ENCODE measurements at regions not wholly inside any gene's neighbourhood (a gene's known extent, or its start where the extent isn't known, plus 50 kb on each side); places are given as distances from the start of the nearest gene placed in this dataset.

GRCh38 chr11:134639586-134640330, 227.7 kb upstream of the B3GAT1 start:
- no peaks in the 10 kb centered on the region for H3K36me3 ChIP-seq
- WGBS, 2 donors (ENCODE audit: low coverage in 1 of 2) = 70 to 83% methylated on average over 1 to 2 of the region's 15 CpGs
- no peak overlapping the region for H3K4me3 ChIP-seq
- no peak overlapping the region for H3K27ac ChIP-seq
- H3K4me1 ChIP-seq = peaks cover 0 to 7% (median 0%) of the 10 kb centered on the region in 3 donors
- H3K9me3 ChIP-seq = no peaks in the 10 kb centered on the region
- ATAC-seq = no peak
- no peak for TF ChIP-seq CTCF (IDR thresholded peaks at IDR 0.05)
- peaks cover 40% of the 10 kb centered on the region for H3K27me3 ChIP-seq

GRCh38 chr11:134638796-134639430, 226.9 kb upstream of the B3GAT1 start:
- Histone ChIP-seq H3K27ac (no peak overlapping the region), H3K4me1 (peaks cover 0 to 7% (median 0%) of the 10 kb centered on the region in 3 donors), H3K9me3 (no peaks in the 10 kb centered on the region), H3K27me3 (peaks cover 40% of the 10 kb centered on the region), H3K36me3 (no peaks in the 10 kb centered on the region), H3K4me3 (no peak overlapping the region)
- TF ChIP-seq POLR2A (IDR thresholded peaks at IDR 0.05) = no peak
- TF ChIP-seq EP300 (IDR thresholded peaks at IDR 0.05) = no peak
- TF ChIP-seq POLR2AphosphoS5 (IDR thresholded peaks at IDR 0.05) = no peak
- TF ChIP-seq CTCF (IDR thresholded peaks at IDR 0.05) = no peak
- 71 to 78% methylated on average over 2 to 6 of the region's 10 CpGs for WGBS, 2 donors (ENCODE audit: low coverage in 1 of 2)
- ATAC-seq = no peak

- H3K9me3 ChIP-seq = no peaks in the 10 kb centered on the region
- no peak overlapping the region for H3K4me3 ChIP-seq
- no peak for TF ChIP-seq EP300 (IDR thresholded peaks at IDR 0.05)
- H3K27ac ChIP-seq = no peak overlapping the region
- H3K36me3 ChIP-seq = no peaks in the 10 kb centered on the region
- no peak for ATAC-seq
- 76 to 78% methylated on average over 3 to 7 of the region's 11 CpGs for WGBS, 2 donors (ENCODE audit: low coverage in 1 of 2)
- H3K4me1 ChIP-seq = no peaks in the 10 kb centered on the region
- H3K27me3 ChIP-seq = peaks cover 31% of the 10 kb centered on the region
Measured at GRCh38 chr11:134637091-134638015, 225.3 kb upstream of the B3GAT1 start.

GRCh38 chr11:134636071-134636470, 224.0 kb upstream of the B3GAT1 start:
- peaks cover 19% of the 10 kb centered on the region for H3K27me3 ChIP-seq
- 80 to 82% methylated on average over 2 to 4 of the region's 12 CpGs for WGBS, 2 donors (ENCODE audit: low coverage in 1 of 2)
- H3K36me3 ChIP-seq = no peaks in the 10 kb centered on the region
- ATAC-seq = no peak
- no peaks in the 10 kb centered on the region for H3K9me3 ChIP-seq
- H3K4me1 ChIP-seq = no peaks in the 10 kb centered on the region
- TF ChIP-seq CTCF (IDR thresholded peaks at IDR 0.05) = no peak
- no peak for TF ChIP-seq EP300 (IDR thresholded peaks at IDR 0.05)
- TF ChIP-seq POLR2A (IDR thresholded peaks at IDR 0.05) = no peak
- TF ChIP-seq POLR2AphosphoS5 (IDR thresholded peaks at IDR 0.05) = no peak
- no peak overlapping the region for H3K27ac ChIP-seq
- no peak overlapping the region for H3K4me3 ChIP-seq
